Common myeloid progenitor, CD34-positive (primary cell): ENCODE measurements at regions not wholly inside any gene's neighbourhood (a gene's known extent, or its start where the extent isn't known, plus 50 kb on each side); places are given as distances from the start of the nearest gene placed in this dataset.

Source experiments
- CTCF ChIA-PET: fragments of 350-600 bp; sonication (Branson Sonifier 250); formaldehyde crosslinking; loops from one replicate; lab custom pipeline; 2021; ENCODE audit warnings: antibody characterized with exemption; lab: Charles Lee
- POLR2A ChIA-PET: fragments of 350-600 bp; sonication (Branson Sonifier 250); formaldehyde crosslinking; loops from one replicate; lab custom pipeline; 2021; ENCODE audit warnings: antibody characterized with exemption; lab: Charles Lee
- DNase-seq, 3 donors: peaks; one replicate each; pipeline versions ENCODE4 v3.0.0 to v3.0.0-alpha.2; 2013
- H3K27ac ChIP-seq, 2 experiments: 1 replicate in 1 of 2; 2 replicates in 1 of 2; pipeline ENCODE4 v1.7.0; 2013; ENCODE audit warnings: inconsistent platforms in 2 of 2, low read length in 2 of 2, mild to moderate bottlenecking in 2 of 2, low read depth in 1 of 2, moderate library complexity in 1 of 2; ENCODE audit not compliant: severe bottlenecking in 2 of 2, insufficient read depth in 1 of 2, poor library complexity in 1 of 2
- H3K27me3 ChIP-seq, 5 experiments: replicated peaks in 2 of 5; 1 replicate in 3 of 5; 2 replicates in 2 of 5; pipeline versions ENCODE4 v1.6.1 to v1.7.0; 2013; ENCODE audit warnings: low read length in 4 of 5, mild to moderate bottlenecking in 2 of 5, moderate library complexity in 2 of 5, inconsistent platforms in 1 of 5; ENCODE audit not compliant: insufficient read depth in 5 of 5, control insufficient read depth in 4 of 5
- H3K36me3 ChIP-seq, 4 experiments: 1 replicate in 2 of 4; 2 replicates in 2 of 4; pipeline versions ENCODE4 v1.6.1 to v1.7.0; 2013; ENCODE audit warnings: low read length in 3 of 4, control low read depth in 1 of 4, mild to moderate bottlenecking in 1 of 4; ENCODE audit not compliant: control insufficient read depth in 4 of 4, insufficient read depth in 4 of 4
- H3K4me1 ChIP-seq, 4 experiments: 1 replicate in 3 of 4; 2 replicates in 1 of 4; pipeline versions ENCODE4 v1.6.1 to v1.7.1; 2013; ENCODE audit warnings: low read length in 3 of 4, mild to moderate bottlenecking in 3 of 4, control low read depth in 1 of 4, inconsistent platforms in 1 of 4, moderate library complexity in 1 of 4; ENCODE audit not compliant: control insufficient read depth in 4 of 4, insufficient read depth in 4 of 4; ENCODE audit errors: control extremely low read depth in 1 of 4
- H3K4me3 ChIP-seq, 7 experiments: 1 replicate in 4 of 7; 2 replicates in 3 of 7; pipeline versions ENCODE4 v1.5.1 to v1.7.0; 2013; ENCODE audit warnings: mild to moderate bottlenecking in 7 of 7, low read length in 6 of 7, moderate library complexity in 6 of 7, inconsistent platforms in 2 of 7, low read depth in 2 of 7, control low read depth in 1 of 7; ENCODE audit not compliant: insufficient read depth in 4 of 7, control insufficient read depth in 1 of 7; ENCODE audit errors: extremely low read depth in 1 of 7
- H3K9me3 ChIP-seq, 5 experiments: 1 replicate in 4 of 5; 2 replicates in 1 of 5; pipeline versions ENCODE4 v1.6.1 to v1.7.1; 2013; ENCODE audit warnings: low read length in 4 of 5, mild to moderate bottlenecking in 2 of 5, inconsistent platforms in 1 of 5, low read depth in 1 of 5, moderate library complexity in 1 of 5; ENCODE audit not compliant: control insufficient read depth in 4 of 5, insufficient read depth in 2 of 5; ENCODE audit errors: control extremely low read depth in 1 of 5
- WGBS: methylation state at CpG from one replicate; pipeline ENCODE4 v1.1.5; 2013; ENCODE audit not compliant: insufficient coverage; 5-methylcytosine and 5-hydroxymethylcytosine counted together

- Histone ChIP-seq H3K36me3 (no peaks in the 10 kb centered on the region), H3K27ac (no peak overlapping the region), H3K4me1 (peaks cover 6 to 30% (median 21%) of the 10 kb centered on the region in 4 experiments), H3K9me3 (no peaks in the 10 kb centered on the region), H3K4me3 (no peak overlapping the region), H3K27me3 (no peaks in the 10 kb centered on the region)
- CTCF ChIA-PET = interaction anchor here (0.6 to 6.4 kb wide), 5 partner anchors 11 to 674 kb away, joined by 3 to 34 read pairs (median 4); no protein-coding TSS in a partner anchor
- peak in 2 of 3 donors; percentile 40 to 44 for DNase-seq
- 77% methylated on average over 9 of the region's 11 CpGs for WGBS
- POLR2A ChIA-PET = interaction anchor here (0.6 kb wide), 1 partner anchor 212 kb away, joined by 3 read pairs; no protein-coding TSS in a partner anchor
Observed at GRCh38 chr1:173418107-173418985, 58.8 kb upstream of the PRDX6 start.

GRCh38 chr1:173420330-173420806 lies 56.8 kb upstream of the PRDX6 start:
- POLR2A ChIA-PET = no interaction called here
- Histone ChIP-seq H3K4me3 (peak overlapping the region in 3 of 7 experiments; percentile 8 to 54 (median 33)), H3K9me3 (no peaks in the 10 kb centered on the region), H3K36me3 (no peaks in the 10 kb centered on the region), H3K27ac (no peak overlapping the region), H3K4me1 (peaks cover 0 to 22% (median 10%) of the 10 kb centered on the region in 4 experiments), H3K27me3 (no peaks in the 10 kb centered on the region)
- DNase-seq = peak; percentile 86 to 93 (median 87)
- 3% methylated on average over 4 of the region's 7 CpGs for WGBS
- CTCF ChIA-PET = interaction anchor here (0.6 to 1.7 kb wide), 14 partner anchors 9 to 799 kb away, joined by 3 to 9 read pairs (median 4); partner anchors contain the start of genes CENPL and DARS2

GRCh38 chr1:173421286-173421685 lies 55.8 kb upstream of the PRDX6 start:
- DNase-seq = no peak
- Histone ChIP-seq H3K9me3 (no peaks in the 10 kb centered on the region), H3K27ac (no peak overlapping the region), H3K4me3 (no peak overlapping the region), H3K27me3 (no peaks in the 10 kb centered on the region), H3K36me3 (no peaks in the 10 kb centered on the region), H3K4me1 (peaks cover 0 to 22% (median 10%) of the 10 kb centered on the region in 4 experiments)
- POLR2A ChIA-PET = no interaction called here
- CTCF ChIA-PET = interaction anchor here (0.9 to 1.3 kb wide), 7 partner anchors 9 to 680 kb away, joined by 3 to 8 read pairs (median 4); partner anchors contain the start of genes CENPL and DARS2
- 98% methylated on average over 4 of the region's 4 CpGs for WGBS

- H3K4me3 ChIP-seq = no peak overlapping the region
- peaks cover 0 to 22% (median 10%) of the 10 kb centered on the region in 4 experiments for H3K4me1 ChIP-seq
- 100% methylated on average over 3 of the region's 4 CpGs for WGBS
- no peaks in the 10 kb centered on the region for H3K27me3 ChIP-seq
- no peaks in the 10 kb centered on the region for H3K9me3 ChIP-seq
- no peak for DNase-seq
- no peak overlapping the region for H3K27ac ChIP-seq
- ChIA-PET CTCF (interaction anchor here (0.9 to 1.3 kb wide), 7 partner anchors 8 to 680 kb away, joined by 3 to 8 read pairs (median 4); partner anchors contain the start of genes CENPL and DARS2), POLR2A (no interaction called here)
- H3K36me3 ChIP-seq = no peaks in the 10 kb centered on the region
Observed at GRCh38 chr1:173421789-173422188, 55.3 kb upstream of the PRDX6 start.

- peak in 1 of 3 donors; percentile 10 for DNase-seq
- POLR2A ChIA-PET = no interaction called here
- H3K4me1 ChIP-seq = peaks cover 0 to 22% (median 9%) of the 10 kb centered on the region in 4 experiments
- H3K27me3 ChIP-seq = no peaks in the 10 kb centered on the region
- H3K4me3 ChIP-seq = no peak overlapping the region
- H3K36me3 ChIP-seq = no peaks in the 10 kb centered on the region
- H3K27ac ChIP-seq = no peak overlapping the region
- WGBS = 48% methylated on average over 3 of the region's 5 CpGs
- CTCF ChIA-PET = interaction anchor here (1.2 kb wide), 1 partner anchor 13 kb away, joined by 3 read pairs; no protein-coding TSS in a partner anchor
- H3K9me3 ChIP-seq = no peaks in the 10 kb centered on the region
Observed at GRCh38 chr1:173422456-173422976, 54.6 kb upstream of the PRDX6 start.

- POLR2A ChIA-PET = no interaction called here
- 86% methylated on average over 1 of the region's 1 CpG for WGBS
- no peak overlapping the region for H3K4me3 ChIP-seq
- CTCF ChIA-PET = interaction anchor here (0.5 to 4.5 kb wide), 3 partner anchors 13 to 681 kb away, joined by 3 to 14 read pairs (median 3); no protein-coding TSS in a partner anchor
- H3K27me3 ChIP-seq = no peaks in the 10 kb centered on the region
- no peak overlapping the region for H3K27ac ChIP-seq
- no peak for DNase-seq
- H3K4me1 ChIP-seq = peaks cover 0 to 16% (median 2%) of the 10 kb centered on the region in 4 experiments
- no peaks in the 10 kb centered on the region for H3K9me3 ChIP-seq
- no peaks in the 10 kb centered on the region for H3K36me3 ChIP-seq
Observed at GRCh38 chr1:173423291-173423690, 53.8 kb upstream of the PRDX6 start.
